ENCODE measurements at regions not wholly inside any gene's neighbourhood (a gene's known extent, or its start where the extent isn't known, plus 50 kb on each side); places are given as distances from the start of the nearest gene placed in this dataset.

GRCh38 chr2:108067820-108068405, 81.6 kb downstream of the SLC5A7 start:
- peaks cover 0 to 3% (median 0%) of the 10 kb centered on the region in 9 donors for H3K9me3 Mint-ChIP-seq
- POLR2A ChIA-PET = no interaction called here
- no peak overlapping the region for H3K27ac Mint-ChIP-seq
- DNase-seq = no peak
- ATAC-seq = no peak
- H3K27me3 Mint-ChIP-seq = peaks cover 0 to 3% (median 0%) of the 10 kb centered on the region in 5 donors
- no peak overlapping the region for H3K4me3 Mint-ChIP-seq
- H3K4me1 Mint-ChIP-seq = no peaks in the 10 kb centered on the region
- no peaks in the 10 kb centered on the region for H3K36me3 Mint-ChIP-seq

- Mint-ChIP-seq H3K27me3 (peaks cover 0 to 3% (median 0%) of the 10 kb centered on the region in 5 donors), H3K27ac (no peak overlapping the region), H3K4me3 (no peak overlapping the region), H3K4me1 (no peaks in the 10 kb centered on the region), H3K36me3 (no peaks in the 10 kb centered on the region), H3K9me3 (peaks cover 0 to 3% (median 0%) of the 10 kb centered on the region in 9 donors)
- DNase-seq (no peak), ATAC-seq (no peak)
- POLR2A ChIA-PET = no interaction called here
Measured at GRCh38 chr2:108069515-108070310, 83.4 kb downstream of the SLC5A7 start.

GRCh38 chr2:108073415-108074072, 87.2 kb downstream of the SLC5A7 start:
- peaks cover 0 to 6% (median 0%) of the 10 kb centered on the region in 9 donors for H3K9me3 Mint-ChIP-seq
- H3K4me3 Mint-ChIP-seq = no peak overlapping the region
- H3K36me3 Mint-ChIP-seq = no peaks in the 10 kb centered on the region
- no peaks in the 10 kb centered on the region for H3K4me1 Mint-ChIP-seq
- H3K27ac Mint-ChIP-seq = no peak overlapping the region
- ATAC-seq (no peak), DNase-seq (no peak)
- no peaks in the 10 kb centered on the region for H3K27me3 Mint-ChIP-seq
- POLR2A ChIA-PET = no interaction called here

- Mint-ChIP-seq H3K27me3 (no peaks in the 10 kb centered on the region), H3K36me3 (no peaks in the 10 kb centered on the region), H3K4me3 (no peak overlapping the region), H3K4me1 (no peaks in the 10 kb centered on the region), H3K9me3 (peaks cover 0 to 6% (median 0%) of the 10 kb centered on the region in 9 donors), H3K27ac (no peak overlapping the region)
- POLR2A ChIA-PET = no interaction called here
- no peak for ATAC-seq
- DNase-seq = no peak
Measured at GRCh38 chr2:108074150-108074549, 87.8 kb downstream of the SLC5A7 start.

- Mint-ChIP-seq H3K36me3 (no peaks in the 10 kb centered on the region), H3K4me1 (no peaks in the 10 kb centered on the region), H3K27ac (no peak overlapping the region), H3K9me3 (peaks cover 0 to 6% (median 0%) of the 10 kb centered on the region in 9 donors), H3K27me3 (no peaks in the 10 kb centered on the region), H3K4me3 (no peak overlapping the region)
- POLR2A ChIA-PET = no interaction called here
- no peak for ATAC-seq
- no peak for DNase-seq
Measured at GRCh38 chr2:108074946-108075345, 88.6 kb downstream of the SLC5A7 start.

- H3K36me3 Mint-ChIP-seq = no peaks in the 10 kb centered on the region
- POLR2A ChIA-PET = no interaction called here
- ATAC-seq = no peak
- H3K27me3 Mint-ChIP-seq = peaks cover 0 to 3% (median 0%) of the 10 kb centered on the region in 5 donors
- no peak overlapping the region for H3K27ac Mint-ChIP-seq
- peaks cover 0 to 8% (median 0%) of the 10 kb centered on the region in 9 donors for H3K9me3 Mint-ChIP-seq
- no peaks in the 10 kb centered on the region for H3K4me1 Mint-ChIP-seq
- no peak for DNase-seq
- no peak overlapping the region for H3K4me3 Mint-ChIP-seq
Measured at GRCh38 chr2:108076527-108076926, 90.2 kb downstream of the SLC5A7 start.

GRCh38 chr2:108079736-108080135, 93.4 kb downstream of the SLC5A7 start:
- ATAC-seq = no peak
- Mint-ChIP-seq H3K36me3 (no peaks in the 10 kb centered on the region), H3K9me3 (peaks cover 0 to 8% (median 4%) of the 10 kb centered on the region in 9 donors), H3K4me1 (no peaks in the 10 kb centered on the region), H3K4me3 (no peak overlapping the region), H3K27ac (no peak overlapping the region), H3K27me3 (peaks cover 0 to 7% (median 0%) of the 10 kb centered on the region in 5 donors)
- DNase-seq = no peak
- POLR2A ChIA-PET = no interaction called here

GRCh38 chr2:108080177-108080576, 93.9 kb downstream of the SLC5A7 start:
- POLR2A ChIA-PET = no interaction called here
- no peaks in the 10 kb centered on the region for H3K36me3 Mint-ChIP-seq
- no peaks in the 10 kb centered on the region for H3K4me1 Mint-ChIP-seq
- H3K9me3 Mint-ChIP-seq = peaks cover 0 to 8% (median 4%) of the 10 kb centered on the region in 9 donors
- H3K27ac Mint-ChIP-seq = no peak overlapping the region
- H3K27me3 Mint-ChIP-seq = peaks cover 0 to 7% (median 0%) of the 10 kb centered on the region in 5 donors
- DNase-seq (no peak), ATAC-seq (no peak)
- H3K4me3 Mint-ChIP-seq = no peak overlapping the region

GRCh38 chr2:108082978-108083377, 96.7 kb downstream of the SLC5A7 start:
- no peaks in the 10 kb centered on the region for H3K4me1 Mint-ChIP-seq
- DNase-seq (no peak), ATAC-seq (no peak)
- no peak overlapping the region for H3K4me3 Mint-ChIP-seq
- POLR2A ChIA-PET = no interaction called here
- no peaks in the 10 kb centered on the region for H3K36me3 Mint-ChIP-seq
- H3K27me3 Mint-ChIP-seq = peaks cover 0 to 8% (median 2%) of the 10 kb centered on the region in 5 donors
- no peak overlapping the region for H3K27ac Mint-ChIP-seq
- peaks cover 0 to 9% (median 1%) of the 10 kb centered on the region in 9 donors for H3K9me3 Mint-ChIP-seq

GRCh38 chr2:108084311-108084710, 98.0 kb downstream of the SLC5A7 start:
- H3K4me3 Mint-ChIP-seq = no peak overlapping the region
- POLR2A ChIA-PET = no interaction called here
- DNase-seq (no peak), ATAC-seq (no peak)
- H3K4me1 Mint-ChIP-seq = no peaks in the 10 kb centered on the region
- peaks cover 0 to 4% (median 0%) of the 10 kb centered on the region in 3 donors for H3K36me3 Mint-ChIP-seq
- H3K27ac Mint-ChIP-seq = no peak overlapping the region
- H3K27me3 Mint-ChIP-seq = peaks cover 0 to 13% (median 2%) of the 10 kb centered on the region in 5 donors
- H3K9me3 Mint-ChIP-seq = peaks cover 0 to 10% (median 2%) of the 10 kb centered on the region in 9 donors

GRCh38 chr2:108092886-108093285, 106.6 kb downstream of the SLC5A7 start:
- no peak for ATAC-seq
- Mint-ChIP-seq H3K9me3 (peaks cover 0 to 11% (median 0%) of the 10 kb centered on the region in 9 donors), H3K27me3 (peaks cover 0 to 14% (median 0%) of the 10 kb centered on the region in 5 donors)

GRCh38 chr2:108101481-108101880, 115.2 kb downstream of the SLC5A7 start:
- POLR2A ChIA-PET = no interaction called here
- no peaks in the 10 kb centered on the region for H3K4me1 Mint-ChIP-seq
- H3K27ac Mint-ChIP-seq = no peak overlapping the region
- peaks cover 0 to 5% (median 0%) of the 10 kb centered on the region in 9 donors for H3K9me3 Mint-ChIP-seq
- H3K27me3 Mint-ChIP-seq = peaks cover 0 to 4% (median 0%) of the 10 kb centered on the region in 5 donors
- no peak for DNase-seq
- no peak for ATAC-seq
- H3K4me3 Mint-ChIP-seq = no peak overlapping the region
- no peaks in the 10 kb centered on the region for H3K36me3 Mint-ChIP-seq

More at GRCh38 chr2:108092886-108093285, 106.6 kb downstream of the SLC5A7 start:
- Mint-ChIP-seq H3K27ac (no peak overlapping the region), H3K4me1 (no peaks in the 10 kb centered on the region), H3K36me3 (peaks cover 0 to 4% (median 0%) of the 10 kb centered on the region in 3 donors), H3K4me3 (no peak overlapping the region)
- DNase-seq = no peak
- POLR2A ChIA-PET = no interaction called here

- no peak for DNase-seq
- Mint-ChIP-seq H3K27me3 (peaks cover 0 to 11% (median 0%) of the 10 kb centered on the region in 5 donors), H3K9me3 (peaks cover under 1 to 14% (median 6%) of the 10 kb centered on the region in 9 donors), H3K4me3 (no peak overlapping the region), H3K36me3 (no peaks in the 10 kb centered on the region), H3K27ac (no peak overlapping the region), H3K4me1 (no peaks in the 10 kb centered on the region)
- no peak for ATAC-seq
- POLR2A ChIA-PET = no interaction called here
Measured at GRCh38 chr2:108106731-108107130, 120.4 kb downstream of the SLC5A7 start.

Measured in naive thymus-derived CD8-positive, alpha-beta T cell (primary cell).